ENCODE measurements at regions not wholly inside any gene's neighbourhood (a gene's known extent, or its start where the extent isn't known, plus 50 kb on each side); places are given as distances from the start of the nearest gene placed in this dataset.

DNA sequence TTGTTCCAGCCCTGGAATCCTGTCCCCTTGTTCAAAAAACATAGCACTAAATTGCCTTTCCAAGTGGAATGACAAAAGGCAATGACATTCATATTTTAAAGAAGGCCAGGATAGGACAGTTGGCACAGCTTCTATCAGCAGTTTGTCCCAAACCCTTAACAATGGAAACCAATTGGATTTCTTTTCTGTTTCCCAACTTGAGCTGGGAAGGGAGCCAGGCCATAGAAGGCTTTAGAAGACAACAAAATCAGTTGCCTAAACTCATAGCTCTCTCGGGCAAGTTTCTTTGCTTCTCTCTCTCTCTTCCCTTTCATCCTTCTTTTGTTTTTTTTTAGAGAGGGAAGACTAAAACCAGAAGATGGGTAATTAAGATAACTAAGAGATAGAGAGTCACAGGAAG is 227.7 kb upstream of the TPRG1 start:
- H2BK5ac ChIP-seq (ENCODE audit: low read depth, low read length), result no peak overlapping the region
- H3K56ac ChIP-seq (replicated peaks; ENCODE audit: insufficient read length, low read depth, low read length), result no peak overlapping the region
- H3K79me1 ChIP-seq (ENCODE audit: low read depth, low read length), result no peaks in the 10 kb centered on the region
- H2BK15ac ChIP-seq (ENCODE audit: low read length), result no peak overlapping the region
- H4K20me1 ChIP-seq (replicated peaks in 1 of 2; ENCODE audit: control insufficient read depth in 1 of 2, insufficient read depth in 2 of 2, low read length in 2 of 2), result no peaks in the 10 kb centered on the region
- FAIRE-seq (no peak), DNase-seq (ENCODE audit: low read depth in 1 of 2, low spot score in 2 of 2) (no peak)
- H2BK20ac ChIP-seq (ENCODE audit: low read length), result no peak overlapping the region
- no peak overlapping the region for H3K27ac ChIP-seq (ENCODE audit: low read depth, low read length)
- H3K4ac ChIP-seq (replicated peaks; ENCODE audit: insufficient read length, low read depth, low read length), result no peak overlapping the region
- no peak overlapping the region for H4K5ac ChIP-seq (ENCODE audit: insufficient read length, low read depth, low read length)
- no peak overlapping the region for H3K14ac ChIP-seq (ENCODE audit: insufficient read length)
- no peak overlapping the region for H2AFZ ChIP-seq (ENCODE audit: low read length)
- peaks cover 0 to 4% (median 1%) of the 10 kb centered on the region in 4 experiments; a peak in 1 of 7 replicates for H3K27me3 ChIP-seq (replicated peaks in 1 of 4; ENCODE audit: control insufficient read depth in 3 of 4, extremely low read depth in 1 of 4, insufficient read depth in 3 of 4, low read length in 3 of 4)
- H2AK5ac ChIP-seq (ENCODE audit: low read depth, low read length), result no peak overlapping the region
- H3K9me3 ChIP-seq (ENCODE audit: insufficient read depth in 2 of 2, low read depth in 1 of 2, low read length in 1 of 2), result no peaks in the 10 kb centered on the region
- H2BK12ac ChIP-seq (ENCODE audit: low read depth, low read length), result no peak overlapping the region
- no peak overlapping the region for H4K8ac ChIP-seq (ENCODE audit: extremely low read depth, insufficient read depth, low read length)
- POLR2A ChIA-PET (ENCODE audit: partially characterized antibody), result interaction anchor here (2.2 kb wide), 1 partner anchor 10 kb away, joined by 5 read pairs; no protein-coding TSS in a partner anchor
- H3K9ac ChIP-seq (replicated peaks in 1 of 4; ENCODE audit: extremely low read depth in 1 of 4, low read depth in 3 of 4, low read length in 3 of 4), result no peak overlapping the region
- no peaks in the 10 kb centered on the region for H3K79me2 ChIP-seq (ENCODE audit: control insufficient read depth in 1 of 2, insufficient read depth in 2 of 2, low read length in 2 of 2)
- peaks cover 4% of the 10 kb centered on the region for H3K23me2 ChIP-seq (ENCODE audit: low read depth, low read length)
- H3K4me3 ChIP-seq (ENCODE audit: extremely low read depth in 1 of 4, insufficient read depth in 2 of 4, low read depth in 3 of 4, low read length in 4 of 4), result no peak overlapping the region
- 100% methylated on average over 1 of the region's 1 CpG; no CpG with 5 or more reads in 1 of the 2 experiments for WGBS, 2 experiments (ENCODE audit: extremely low coverage in 1 of 2, insufficient coverage in 1 of 2, insufficient read length in 1 of 2, insufficient replicate concordance in 2 of 2, low coverage in 1 of 2, low lambda C conversion rate in 2 of 2, missing lambda C conversion rate in 1 of 2)
- no peaks in the 10 kb centered on the region for H3K36me3 ChIP-seq (ENCODE audit: control insufficient read depth in 2 of 4, insufficient read depth in 4 of 4, low read length in 3 of 4)
- CTCF ChIA-PET (ENCODE audit: partially characterized antibody), result interaction anchor here (0.6 to 3.9 kb wide), 8 partner anchors 8 to 1203 kb away, joined by 3 to 41 read pairs (median 4); no protein-coding TSS in a partner anchor
- no peak overlapping the region for H4K91ac ChIP-seq (replicated peaks; ENCODE audit: insufficient read length, low read length)
- H2BK120ac ChIP-seq (replicated peaks; ENCODE audit: low read depth, low read length), result no peak overlapping the region
- no peak overlapping the region for H3K23ac ChIP-seq (ENCODE audit: insufficient read length)
- no peak overlapping the region for H3K4me2 ChIP-seq (ENCODE audit: insufficient read depth in 1 of 2, low read depth in 2 of 2, low read length in 2 of 2)
- peaks cover 3 to 12% (median 8%) of the 10 kb centered on the region in 4 experiments; a peak in 6 of 7 replicates for H3K4me1 ChIP-seq (replicated peaks in 1 of 4; ENCODE audit: control insufficient read depth in 3 of 4, insufficient read depth in 4 of 4, low read length in 3 of 4)
- H3K18ac ChIP-seq (ENCODE audit: extremely low read depth, low read length), result no peak overlapping the region
- TF ChIP-seq RBBP5 (IDR thresholded peaks at IDR 0.05; ENCODE audit: borderline replicate concordance, low read depth, low read length), result no peak
- TF ChIP-seq BCL11A (IDR thresholded peaks at IDR 0.05; ENCODE audit: low read depth in 2 of 2, low read length in 2 of 2), result no peak
- no peak for TF ChIP-seq GABPA (IDR thresholded peaks at IDR 0.05; ENCODE audit: borderline replicate concordance, insufficient read depth, low read length)
- TF ChIP-seq CBX8 (IDR thresholded peaks at IDR 0.05; ENCODE audit: borderline replicate concordance, low read depth, low read length), result no peak
- no peak for TF ChIP-seq CREB1 (IDR thresholded peaks at IDR 0.05)
- no peak for TF ChIP-seq SP4 (IDR thresholded peaks at IDR 0.05; ENCODE audit: low read length)
- no peak for TF ChIP-seq SP1 (IDR thresholded peaks at IDR 0.05; ENCODE audit: low read depth, low read length)
- TF ChIP-seq SP2 (IDR thresholded peaks at IDR 0.05; ENCODE audit: low read length), result no peak
- no peak for TF ChIP-seq RAD21 (IDR thresholded peaks at IDR 0.05 in 1 of 2, conservative IDR thresholded peaks at IDR 0.05 in 1 of 2; ENCODE audit: low read depth in 2 of 2, low read length in 2 of 2)
- TF ChIP-seq SIX5 (IDR thresholded peaks at IDR 0.05; ENCODE audit: low read depth, low read length), result no peak
- TF ChIP-seq, protein P1, sequence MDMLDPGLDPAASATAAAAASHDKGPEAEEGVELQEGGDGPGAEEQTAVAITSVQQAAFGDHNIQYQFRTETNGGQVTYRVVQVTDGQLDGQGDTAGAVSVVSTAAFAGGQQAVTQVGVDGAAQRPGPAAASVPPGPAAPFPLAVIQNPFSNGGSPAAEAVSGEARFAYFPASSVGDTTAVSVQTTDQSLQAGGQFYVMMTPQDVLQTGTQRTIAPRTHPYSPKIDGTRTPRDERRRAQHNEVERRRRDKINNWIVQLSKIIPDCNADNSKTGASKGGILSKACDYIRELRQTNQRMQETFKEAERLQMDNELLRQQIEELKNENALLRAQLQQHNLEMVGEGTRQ (IDR thresholded peaks at IDR 0.05; ENCODE audit: low read length), result no peak
- TF ChIP-seq CBX5 (IDR thresholded peaks at IDR 0.05; ENCODE audit: low read depth, low read length), result no peak
- TF ChIP-seq NANOG (IDR thresholded peaks at IDR 0.05; ENCODE audit: insufficient read depth, low read depth, low read length, poor library complexity, severe bottlenecking), result no peak
- no peak for TF ChIP-seq CHD2 (IDR thresholded peaks at IDR 0.05; ENCODE audit: low read length)
